ENCODE measurements at regions not wholly inside any gene's neighbourhood (a gene's known extent, or its start where the extent isn't known, plus 50 kb on each side); places are given as distances from the start of the nearest gene placed in this dataset.
A peak's percentile ranks its signal among the peaks of the same experiment; 100 is the strongest.
"Not testable (repeated sequence)": the region's sequence is repeated elsewhere in the genome, so short reads cannot be mapped to it uniquely, and the experiment has no call there.

GRCh38 chr2:234802071-234802844, 149.6 kb upstream of the SH3BP4 start:
- DNase-seq: no peak

GRCh38 chr2:234797566-234798250, 154.1 kb upstream of the SH3BP4 start:
- DNase-seq: no peak

- no peak for DNase-seq
Observed at GRCh38 chr2:234796045-234796591, 155.7 kb upstream of the SH3BP4 start.

- no peak for DNase-seq
Observed at GRCh38 chr2:234795272-234795920, 156.4 kb upstream of the SH3BP4 start.

GRCh38 chr2:234794866-234795265, 157.0 kb upstream of the SH3BP4 start:
- DNase-seq: no peak

- no peak for DNase-seq
Observed at GRCh38 chr2:234793212-234793785, 158.5 kb upstream of the SH3BP4 start.

- no peak for DNase-seq
Observed at GRCh38 chr2:234792621-234793022, 159.2 kb upstream of the SH3BP4 start.

- DNase-seq: not testable (repeated sequence)
Observed at GRCh38 chr2:234792096-234792495, 159.7 kb upstream of the SH3BP4 start.

- no peak for DNase-seq
Observed at GRCh38 chr2:234790380-234790779, 161.4 kb upstream of the SH3BP4 start.

- no peak for DNase-seq
Observed at GRCh38 chr2:234789556-234790325, 162.1 kb upstream of the SH3BP4 start.

- no peak for DNase-seq
Observed at GRCh38 chr2:234788841-234789240, 163.0 kb upstream of the SH3BP4 start.

- no peak for DNase-seq
Observed at GRCh38 chr2:234788381-234788780, 163.4 kb upstream of the SH3BP4 start.

GRCh38 chr2:234787114-234787513, 164.7 kb upstream of the SH3BP4 start:
- no peak for DNase-seq

- DNase-seq: no peak
Observed at GRCh38 chr2:234773764-234774409, 177.9 kb upstream of the SH3BP4 start.

GRCh38 chr2:234773129-234773528, 178.7 kb upstream of the SH3BP4 start:
- no peak for DNase-seq

GRCh38 chr2:234772733-234773060, 179.1 kb upstream of the SH3BP4 start:
- no peak for DNase-seq

- DNase-seq: no peak
Observed at GRCh38 chr2:234771980-234772732, 179.7 kb upstream of the SH3BP4 start.

GRCh38 chr2:234771176-234771575, 180.6 kb upstream of the SH3BP4 start:
- DNase-seq: no peak

GRCh38 chr2:234770715-234771141, 181.1 kb upstream of the SH3BP4 start:
- no peak for DNase-seq

GRCh38 chr2:234770031-234770506, 181.7 kb upstream of the SH3BP4 start:
- peak; percentile 84 to 85 for DNase-seq
